ENCODE measurements at regions not wholly inside any gene's neighbourhood (a gene's known extent, or its start where the extent isn't known, plus 50 kb on each side); places are given as distances from the start of the nearest gene placed in this dataset.

DNA sequence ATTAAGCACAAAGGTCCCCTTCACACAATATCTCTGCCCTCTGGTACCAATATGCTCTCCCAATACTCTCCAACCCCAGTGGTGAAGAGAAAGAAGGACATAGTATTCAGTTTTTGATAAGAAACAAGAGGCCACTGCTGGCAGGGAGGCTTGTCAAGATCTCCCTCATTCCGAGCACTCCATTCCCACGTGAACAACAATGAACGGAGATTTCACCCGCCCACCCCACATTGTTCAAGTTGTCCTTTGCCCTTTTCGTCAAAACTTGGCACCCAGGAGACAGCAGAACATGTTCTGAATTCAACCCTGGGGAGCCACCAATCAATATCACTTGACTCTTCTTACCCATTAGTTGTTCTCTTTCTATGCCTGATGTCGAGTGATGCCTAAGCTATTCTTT, 54.2 kb upstream of the SLC25A4 start:
- TF ChIP-seq MYC (IDR thresholded peaks at IDR 0.05; ENCODE audit: low read depth, low read length) (no peak), POLR2A (IDR thresholded peaks at IDR 0.05; ENCODE audit: extremely low read depth, insufficient read length) (no peak)
- TF ChIP-seq, protein P1, sequence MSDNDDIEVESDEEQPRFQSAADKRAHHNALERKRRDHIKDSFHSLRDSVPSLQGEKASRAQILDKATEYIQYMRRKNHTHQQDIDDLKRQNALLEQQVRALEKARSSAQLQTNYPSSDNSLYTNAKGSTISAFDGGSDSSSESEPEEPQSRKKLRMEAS (IDR thresholded peaks at IDR 0.05; ENCODE audit: low read depth, low read length) = no peak
- TF ChIP-seq, protein P2, sequence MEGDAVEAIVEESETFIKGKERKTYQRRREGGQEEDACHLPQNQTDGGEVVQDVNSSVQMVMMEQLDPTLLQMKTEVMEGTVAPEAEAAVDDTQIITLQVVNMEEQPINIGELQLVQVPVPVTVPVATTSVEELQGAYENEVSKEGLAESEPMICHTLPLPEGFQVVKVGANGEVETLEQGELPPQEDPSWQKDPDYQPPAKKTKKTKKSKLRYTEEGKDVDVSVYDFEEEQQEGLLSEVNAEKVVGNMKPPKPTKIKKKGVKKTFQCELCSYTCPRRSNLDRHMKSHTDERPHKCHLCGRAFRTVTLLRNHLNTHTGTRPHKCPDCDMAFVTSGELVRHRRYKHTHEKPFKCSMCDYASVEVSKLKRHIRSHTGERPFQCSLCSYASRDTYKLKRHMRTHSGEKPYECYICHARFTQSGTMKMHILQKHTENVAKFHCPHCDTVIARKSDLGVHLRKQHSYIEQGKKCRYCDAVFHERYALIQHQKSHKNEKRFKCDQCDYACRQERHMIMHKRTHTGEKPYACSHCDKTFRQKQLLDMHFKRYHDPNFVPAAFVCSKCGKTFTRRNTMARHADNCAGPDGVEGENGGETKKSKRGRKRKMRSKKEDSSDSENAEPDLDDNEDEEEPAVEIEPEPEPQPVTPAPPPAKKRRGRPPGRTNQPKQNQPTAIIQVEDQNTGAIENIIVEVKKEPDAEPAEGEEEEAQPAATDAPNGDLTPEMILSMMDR (IDR thresholded peaks at IDR 0.05; ENCODE audit: low read depth, low read length) = no peak

DNA sequence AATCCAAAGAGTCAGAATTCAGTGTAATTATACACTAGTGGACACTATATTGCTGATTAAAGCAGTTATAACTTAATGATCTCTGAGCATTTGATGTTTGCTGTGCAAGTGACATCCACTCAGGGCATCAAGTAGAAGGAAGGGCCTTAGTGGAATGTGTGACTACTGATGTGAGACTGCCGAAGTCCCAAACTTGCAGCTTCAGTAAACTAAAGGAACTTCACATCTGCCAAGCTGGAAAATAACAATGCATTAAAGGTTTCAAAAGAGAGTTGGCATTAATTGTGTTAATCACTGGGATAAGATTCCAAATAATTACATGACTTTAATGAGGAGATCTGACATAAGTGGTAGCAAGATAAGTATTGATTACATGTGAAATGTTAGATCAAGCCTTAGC, 52.5 kb upstream of the SLC25A4 start:
- TF ChIP-seq POLR2A (IDR thresholded peaks at IDR 0.05; ENCODE audit: extremely low read depth, insufficient read length) (no peak), MYC (IDR thresholded peaks at IDR 0.05; ENCODE audit: low read depth, low read length) (no peak)
- TF ChIP-seq, protein P1 (IDR thresholded peaks at IDR 0.05; ENCODE audit: low read depth, low read length) = no peak
- TF ChIP-seq, protein P2 (IDR thresholded peaks at IDR 0.05; ENCODE audit: low read depth, low read length) = no peak
- DNase-seq (ENCODE audit: low read depth) = no peak
- no peak overlapping the region for H3K4me3 ChIP-seq (ENCODE audit: low read depth, low read length)

More for the DNA sequence above, 54.2 kb upstream of the SLC25A4 start:
- no peak overlapping the region for H3K4me3 ChIP-seq (ENCODE audit: low read depth, low read length)
- no peak for DNase-seq (ENCODE audit: low read depth)

DNA sequence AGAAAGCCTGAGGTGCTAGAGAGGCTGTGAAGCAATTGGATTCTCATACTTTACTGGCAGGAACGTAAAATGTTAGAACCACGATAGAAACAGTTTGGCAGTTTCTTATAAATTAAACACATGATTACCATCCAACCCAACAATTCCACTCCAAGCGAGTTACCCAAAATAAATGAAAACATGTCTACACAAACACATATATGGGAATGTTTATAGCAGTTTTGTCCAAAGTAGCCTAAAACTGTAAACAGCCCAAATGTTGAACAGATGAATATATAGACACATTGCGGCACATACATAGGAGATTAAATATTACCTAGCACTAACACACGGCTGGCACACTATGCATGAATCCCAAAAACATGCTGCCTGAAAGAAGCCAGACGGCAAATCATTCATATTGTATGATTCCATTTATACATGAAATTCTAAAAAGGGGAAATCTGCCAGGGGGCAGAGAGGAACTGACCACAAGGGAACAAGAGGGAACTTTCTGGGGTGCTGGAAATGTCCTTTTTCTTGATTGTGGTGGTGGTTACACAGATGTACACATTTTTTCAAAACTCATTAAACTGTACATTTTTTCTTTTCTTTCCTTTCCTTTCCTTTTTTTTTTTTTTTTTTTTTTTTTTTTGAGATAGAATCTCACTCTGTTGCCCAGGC, 50.4 kb upstream of the SLC25A4 start:
- TF ChIP-seq POLR2A (IDR thresholded peaks at IDR 0.05; ENCODE audit: extremely low read depth, insufficient read length) (no peak), MYC (IDR thresholded peaks at IDR 0.05; ENCODE audit: low read depth, low read length) (no peak)
- TF ChIP-seq, protein P1 (IDR thresholded peaks at IDR 0.05; ENCODE audit: low read depth, low read length) = no peak
- TF ChIP-seq, protein P2 (IDR thresholded peaks at IDR 0.05; ENCODE audit: low read depth, low read length) = no peak
- DNase-seq (ENCODE audit: low read depth) = no peak
- no peak overlapping the region for H3K4me3 ChIP-seq (ENCODE audit: low read depth, low read length)

Measured in NB4 (cell line).